DOHH2 (cell line): ENCODE measurements at regions not wholly inside any gene's neighbourhood (a gene's known extent, or its start where the extent isn't known, plus 50 kb on each side); places are given as distances from the start of the nearest gene placed in this dataset.

Source experiments
- EZH2phosphoT487 ChIP-seq: fragments of 200-600 bp; sonication (generic); IDR thresholded peaks from 2 replicates; pipeline ENCODE4 v1.6.1; 2017; ENCODE audit warnings: borderline replicate concordance, mild to moderate bottlenecking, antibody characterized with exemption, low read length, moderate library complexity, mixed read lengths
- TF ChIP-seq, protein P1 (sequence below): fragments of 200-600 bp; sonication (generic); IDR thresholded peaks from one replicate; pipeline ENCODE4 v1.5.1; 2014; ENCODE audit warnings: antibody characterized with exemption, mild to moderate bottlenecking, low read depth, low read length; ENCODE audit not compliant: poor library complexity, severe bottlenecking

GRCh38 chr1:87669674-87670073, 341.0 kb downstream of the LMO4 start:
- TF ChIP-seq, protein P1, sequence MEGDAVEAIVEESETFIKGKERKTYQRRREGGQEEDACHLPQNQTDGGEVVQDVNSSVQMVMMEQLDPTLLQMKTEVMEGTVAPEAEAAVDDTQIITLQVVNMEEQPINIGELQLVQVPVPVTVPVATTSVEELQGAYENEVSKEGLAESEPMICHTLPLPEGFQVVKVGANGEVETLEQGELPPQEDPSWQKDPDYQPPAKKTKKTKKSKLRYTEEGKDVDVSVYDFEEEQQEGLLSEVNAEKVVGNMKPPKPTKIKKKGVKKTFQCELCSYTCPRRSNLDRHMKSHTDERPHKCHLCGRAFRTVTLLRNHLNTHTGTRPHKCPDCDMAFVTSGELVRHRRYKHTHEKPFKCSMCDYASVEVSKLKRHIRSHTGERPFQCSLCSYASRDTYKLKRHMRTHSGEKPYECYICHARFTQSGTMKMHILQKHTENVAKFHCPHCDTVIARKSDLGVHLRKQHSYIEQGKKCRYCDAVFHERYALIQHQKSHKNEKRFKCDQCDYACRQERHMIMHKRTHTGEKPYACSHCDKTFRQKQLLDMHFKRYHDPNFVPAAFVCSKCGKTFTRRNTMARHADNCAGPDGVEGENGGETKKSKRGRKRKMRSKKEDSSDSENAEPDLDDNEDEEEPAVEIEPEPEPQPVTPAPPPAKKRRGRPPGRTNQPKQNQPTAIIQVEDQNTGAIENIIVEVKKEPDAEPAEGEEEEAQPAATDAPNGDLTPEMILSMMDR, result no peak
- TF ChIP-seq EZH2phosphoT487, result no peak
